ENCODE measurements at regions not wholly inside any gene's neighbourhood (a gene's known extent, or its start where the extent isn't known, plus 50 kb on each side); places are given as distances from the start of the nearest gene placed in this dataset.

DNA sequence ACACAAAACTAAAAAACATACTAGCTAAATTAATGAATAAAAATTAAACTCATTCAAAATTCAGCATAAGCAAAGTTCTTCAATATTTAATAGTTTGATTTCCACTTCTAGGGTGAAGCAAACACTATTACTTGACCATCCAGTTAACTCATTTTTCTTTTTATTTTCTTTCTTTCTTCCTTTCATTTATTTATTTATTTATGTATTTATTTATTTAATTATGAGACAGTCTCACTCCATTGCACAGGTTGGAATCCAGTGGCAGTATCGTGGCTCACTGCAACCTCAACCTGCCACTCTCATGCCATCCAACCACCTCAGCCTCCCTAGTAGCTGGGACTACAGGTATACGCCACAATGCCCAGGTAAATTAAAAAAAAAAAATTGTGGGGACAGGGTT is 2069.5 kb downstream of the NCAM2 start:
- TF ChIP-seq, protein P1, sequence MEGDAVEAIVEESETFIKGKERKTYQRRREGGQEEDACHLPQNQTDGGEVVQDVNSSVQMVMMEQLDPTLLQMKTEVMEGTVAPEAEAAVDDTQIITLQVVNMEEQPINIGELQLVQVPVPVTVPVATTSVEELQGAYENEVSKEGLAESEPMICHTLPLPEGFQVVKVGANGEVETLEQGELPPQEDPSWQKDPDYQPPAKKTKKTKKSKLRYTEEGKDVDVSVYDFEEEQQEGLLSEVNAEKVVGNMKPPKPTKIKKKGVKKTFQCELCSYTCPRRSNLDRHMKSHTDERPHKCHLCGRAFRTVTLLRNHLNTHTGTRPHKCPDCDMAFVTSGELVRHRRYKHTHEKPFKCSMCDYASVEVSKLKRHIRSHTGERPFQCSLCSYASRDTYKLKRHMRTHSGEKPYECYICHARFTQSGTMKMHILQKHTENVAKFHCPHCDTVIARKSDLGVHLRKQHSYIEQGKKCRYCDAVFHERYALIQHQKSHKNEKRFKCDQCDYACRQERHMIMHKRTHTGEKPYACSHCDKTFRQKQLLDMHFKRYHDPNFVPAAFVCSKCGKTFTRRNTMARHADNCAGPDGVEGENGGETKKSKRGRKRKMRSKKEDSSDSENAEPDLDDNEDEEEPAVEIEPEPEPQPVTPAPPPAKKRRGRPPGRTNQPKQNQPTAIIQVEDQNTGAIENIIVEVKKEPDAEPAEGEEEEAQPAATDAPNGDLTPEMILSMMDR (conservative IDR thresholded peaks at IDR 0.05; ENCODE audit: low read length), result no peak
- no peak overlapping the region for H3K4me3 ChIP-seq (ENCODE audit: low read length)
- no peak for DNase-seq (ENCODE audit: low read depth)

DNA sequence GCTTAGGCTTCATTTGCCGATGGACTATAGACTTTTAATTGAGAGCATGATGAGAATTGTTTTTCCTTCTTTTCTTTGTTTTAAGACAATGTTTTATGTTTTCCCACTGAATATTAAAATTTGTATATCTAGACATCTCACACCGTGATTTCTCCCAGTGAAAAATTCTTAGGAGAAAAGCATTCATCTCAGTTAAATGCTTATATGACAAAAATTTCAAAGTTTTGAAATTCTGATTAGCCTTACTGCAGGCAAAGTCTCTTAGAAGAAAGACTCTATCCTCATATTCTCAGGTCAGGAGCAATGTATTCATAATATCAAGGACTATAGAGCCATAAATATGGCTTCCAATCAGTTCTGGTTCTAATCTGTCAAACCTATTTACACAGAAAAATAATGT is 2085.0 kb downstream of the NCAM2 start:
- no peak for DNase-seq (ENCODE audit: low read depth)
- TF ChIP-seq, protein P1 (conservative IDR thresholded peaks at IDR 0.05; ENCODE audit: low read length), result no peak
- no peak overlapping the region for H3K4me3 ChIP-seq (ENCODE audit: low read length)

DNA sequence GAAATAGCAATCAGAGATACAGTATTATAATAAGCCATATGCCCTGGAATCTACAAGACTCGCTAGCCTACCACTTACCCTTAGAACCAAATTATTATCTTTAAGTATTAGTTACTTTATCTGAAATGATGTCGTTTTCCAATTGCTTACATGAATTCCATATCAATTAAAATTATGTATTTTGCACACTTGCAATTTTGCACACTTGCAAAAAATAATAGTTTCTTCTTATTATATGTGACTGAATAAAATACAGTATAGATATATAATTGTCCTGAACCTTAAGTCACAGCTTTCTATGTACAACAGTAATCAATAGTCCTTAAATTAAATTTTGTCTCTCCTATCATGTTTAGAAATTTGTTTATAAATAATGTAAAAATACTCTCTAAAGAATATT is 2095.1 kb downstream of the NCAM2 start:
- no peak overlapping the region for H3K4me3 ChIP-seq (ENCODE audit: low read length)
- DNase-seq (ENCODE audit: low read depth), result no peak
- TF ChIP-seq, protein P1 (conservative IDR thresholded peaks at IDR 0.05; ENCODE audit: low read length), result no peak

DNA sequence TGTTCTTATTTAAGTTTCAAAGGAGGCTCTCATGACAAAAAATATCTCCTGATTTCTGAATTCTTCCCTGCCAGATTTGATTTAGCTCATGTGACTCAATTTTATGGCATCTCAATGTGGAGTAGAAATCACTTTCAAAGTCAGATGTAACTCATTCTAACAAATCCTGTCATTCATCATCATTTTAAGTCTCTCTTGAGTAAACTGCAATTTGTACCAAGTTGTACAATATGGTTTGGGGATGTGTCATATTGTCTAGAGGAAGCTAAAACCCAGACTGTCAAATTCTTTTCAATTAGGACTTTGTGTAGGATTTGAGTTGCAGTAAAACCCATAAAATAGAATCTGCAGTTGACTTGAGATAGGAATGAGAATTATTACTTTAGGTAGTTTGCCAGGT is 2101.0 kb downstream of the NCAM2 start:
- no peak for DNase-seq (ENCODE audit: low read depth)
- TF ChIP-seq, protein P1 (conservative IDR thresholded peaks at IDR 0.05; ENCODE audit: low read length), result no peak
- no peak overlapping the region for H3K4me3 ChIP-seq (ENCODE audit: low read length)

DNA sequence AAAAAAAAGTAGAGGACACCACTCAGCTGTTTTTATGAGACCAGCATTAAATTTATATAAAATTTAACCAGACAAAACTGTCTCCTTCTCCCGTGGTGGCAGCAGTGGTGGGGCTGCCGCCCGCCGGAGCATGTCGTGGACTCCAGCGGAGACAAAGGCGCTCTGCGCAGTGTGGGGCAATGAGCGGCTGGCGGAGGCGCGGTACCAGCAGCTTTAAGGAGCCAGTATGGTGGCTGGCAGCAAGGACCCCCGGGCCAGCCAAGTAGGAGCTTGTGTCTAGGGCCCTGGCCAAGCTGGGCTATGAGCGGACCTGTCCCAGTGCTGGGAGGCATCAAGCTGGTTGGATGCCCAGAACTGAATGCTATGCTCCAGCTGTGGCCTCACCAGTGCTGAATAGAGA is 2102.9 kb downstream of the NCAM2 start:
- TF ChIP-seq, protein P1 (conservative IDR thresholded peaks at IDR 0.05; ENCODE audit: low read length), result no peak
- no peak for DNase-seq (ENCODE audit: low read depth)

DNA sequence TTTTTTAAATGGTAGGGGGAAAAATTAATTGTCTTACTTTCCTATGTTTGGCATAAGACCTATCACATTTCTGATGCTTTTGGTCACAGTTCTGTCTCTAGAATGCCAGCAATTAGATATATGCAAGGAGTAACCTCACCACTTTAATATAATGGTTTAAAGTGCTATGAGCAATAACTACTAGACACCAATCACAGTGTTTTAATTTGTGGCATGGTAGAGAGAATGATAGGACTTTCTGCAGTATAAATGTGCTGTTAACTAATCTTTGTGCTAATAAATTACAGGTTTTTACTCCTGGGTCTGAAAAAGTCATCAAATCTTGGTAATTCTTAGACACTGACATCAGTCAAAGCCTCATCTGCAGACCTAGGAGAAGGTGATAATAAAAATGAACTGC is 2110.3 kb downstream of the NCAM2 start:
- TF ChIP-seq, protein P1 (conservative IDR thresholded peaks at IDR 0.05; ENCODE audit: low read length), result no peak
- DNase-seq (ENCODE audit: low read depth), result no peak
- H3K4me3 ChIP-seq (ENCODE audit: low read length), result no peak overlapping the region

More for the DNA sequence above, 2102.9 kb downstream of the NCAM2 start:
- H3K4me3 ChIP-seq (ENCODE audit: low read length), result no peak overlapping the region

DNA sequence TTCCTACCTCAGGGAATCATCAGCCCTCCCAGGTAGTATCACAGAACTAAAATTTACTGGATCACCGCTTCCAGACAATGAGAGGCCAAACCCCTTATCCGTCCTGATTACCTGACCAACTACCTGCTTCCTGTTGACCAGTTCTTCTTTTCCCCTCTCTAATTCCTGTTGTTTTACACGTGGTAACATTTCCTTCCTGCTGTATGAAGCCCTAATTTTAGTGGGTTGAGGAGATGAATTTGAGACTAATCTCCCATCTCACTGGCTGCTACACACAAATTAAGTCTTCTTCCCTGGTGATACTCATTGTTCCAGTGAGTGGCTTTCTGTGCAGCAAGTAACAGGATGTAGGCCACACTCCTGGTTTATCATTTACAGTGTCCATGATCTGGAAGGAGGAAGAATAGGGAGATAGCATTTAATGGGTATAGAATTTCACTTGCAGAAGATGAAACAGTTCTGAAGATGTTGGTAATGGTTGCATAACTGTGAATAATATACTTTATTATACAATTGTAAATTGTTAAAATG is 2112.9 kb downstream of the NCAM2 start:
- TF ChIP-seq, protein P1 (conservative IDR thresholded peaks at IDR 0.05; ENCODE audit: low read length), result no peak
- no peak for DNase-seq (ENCODE audit: low read depth)
- H3K4me3 ChIP-seq (ENCODE audit: low read length), result no peak overlapping the region

All from AG10803 (cell line).